NCI-H69 (cell line): ENCODE measurements at regions not wholly inside any gene's neighbourhood (a gene's known extent, or its start where the extent isn't known, plus 50 kb on each side); places are given as distances from the start of the nearest gene placed in this dataset.

Experiments
- DNase-seq: peaks from one replicate; lab custom pipeline; 2025; lab: John Stamatoyannopoulos, UW

GRCh38 chr2:149271575-149271974 lies 58.8 kb upstream of the LYPD6 start:
- DNase-seq, result no peak

- DNase-seq, result peak; percentile 66
Measured at GRCh38 chr2:149278161-149278871, 52.1 kb upstream of the LYPD6 start.

GRCh38 chr2:149278872-149279264 lies 51.5 kb upstream of the LYPD6 start:
- DNase-seq, result peak; percentile 9
